GM21528 (cell line): ENCODE measurements at regions not wholly inside any gene's neighbourhood (a gene's known extent, or its start where the extent isn't known, plus 50 kb on each side); places are given as distances from the start of the nearest gene placed in this dataset.

Experiments
- ATAC-seq: cut with Tn5 transposase; IDR thresholded peaks from one replicate; pipeline ENCODE4 v1.9.1; 2021; ENCODE audit warnings: mild to moderate bottlenecking, moderate library complexity; ENCODE audit not compliant: unreplicated experiment, low FRiP score

DNA sequence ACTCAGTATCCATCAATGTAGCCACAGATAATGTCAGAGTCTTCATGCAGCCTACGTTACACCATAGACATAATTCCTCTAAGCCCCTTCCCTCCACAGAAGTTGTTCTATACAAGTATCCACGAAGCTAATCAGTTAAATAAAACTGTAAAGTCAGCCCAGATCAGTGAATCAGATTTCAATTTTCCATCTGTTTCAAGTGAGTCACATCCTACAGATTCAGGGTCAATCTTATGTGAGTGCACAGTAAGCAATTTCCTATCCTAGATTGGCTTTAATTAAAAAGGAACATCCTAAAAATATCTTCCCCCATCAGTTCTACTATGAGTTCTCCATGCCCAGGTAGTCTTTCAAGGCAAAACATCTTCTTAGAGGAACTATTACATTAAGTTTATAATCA lies 402.5 kb downstream of the EFNA5 start:
- no peak for ATAC-seq

- no peak for ATAC-seq
Observed at GRCh38 chr5:107266100-107266499, 404.6 kb downstream of the EFNA5 start.

DNA sequence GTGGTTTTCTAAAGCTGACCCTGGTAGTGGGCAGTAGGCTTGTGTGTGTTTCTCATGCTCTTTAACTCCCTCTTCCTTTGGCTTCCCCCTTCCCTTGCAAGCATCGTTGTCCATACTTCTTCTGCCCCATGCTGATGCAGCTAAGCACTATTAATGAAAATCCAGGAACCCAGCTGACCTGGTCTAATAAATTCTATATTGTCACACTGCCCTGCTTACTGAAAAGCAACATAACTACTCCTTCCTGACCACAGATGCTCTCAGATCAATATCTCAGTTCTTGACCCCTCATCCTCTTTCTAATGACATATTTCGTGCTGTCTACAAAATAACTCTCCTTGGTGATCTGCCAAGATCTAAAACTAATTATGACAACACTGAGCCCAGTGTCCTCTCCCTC lies 405.5 kb downstream of the EFNA5 start:
- no peak for ATAC-seq

DNA sequence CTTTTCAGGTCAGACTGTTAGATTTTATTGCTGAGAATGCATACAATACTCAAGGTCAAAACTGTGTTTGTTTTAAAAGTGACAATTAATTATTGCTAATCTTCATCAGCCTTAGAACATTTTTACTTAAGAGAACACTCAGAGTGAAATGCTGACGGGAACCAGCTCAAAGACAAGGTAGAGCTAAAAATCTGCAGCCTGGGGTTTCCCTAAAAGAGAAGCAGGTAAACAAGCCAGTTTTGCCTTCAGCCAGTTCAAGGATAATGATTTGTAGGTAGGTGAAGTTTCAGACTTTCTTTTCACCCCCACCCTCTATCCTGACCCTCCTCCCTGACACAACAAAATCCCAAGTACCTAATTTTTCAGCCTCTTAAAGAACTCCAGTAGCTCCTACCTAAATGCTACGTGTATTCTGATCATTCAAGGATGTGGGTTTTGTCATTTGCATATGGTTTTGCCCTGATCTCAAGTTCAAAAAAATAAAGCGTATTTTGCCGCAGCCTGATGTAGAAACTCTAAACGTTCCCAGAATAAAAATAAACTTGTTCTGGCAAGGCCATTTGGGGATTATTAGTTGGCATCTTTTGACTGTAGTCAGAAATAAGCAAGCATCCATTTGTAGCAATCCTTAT lies 407.2 kb downstream of the EFNA5 start:
- ATAC-seq: no peak

GRCh38 chr5:107257885-107258520 lies 412.7 kb downstream of the EFNA5 start:
- no peak for ATAC-seq

- no peak for ATAC-seq
Observed at GRCh38 chr5:107254902-107255234, 415.9 kb downstream of the EFNA5 start.

DNA sequence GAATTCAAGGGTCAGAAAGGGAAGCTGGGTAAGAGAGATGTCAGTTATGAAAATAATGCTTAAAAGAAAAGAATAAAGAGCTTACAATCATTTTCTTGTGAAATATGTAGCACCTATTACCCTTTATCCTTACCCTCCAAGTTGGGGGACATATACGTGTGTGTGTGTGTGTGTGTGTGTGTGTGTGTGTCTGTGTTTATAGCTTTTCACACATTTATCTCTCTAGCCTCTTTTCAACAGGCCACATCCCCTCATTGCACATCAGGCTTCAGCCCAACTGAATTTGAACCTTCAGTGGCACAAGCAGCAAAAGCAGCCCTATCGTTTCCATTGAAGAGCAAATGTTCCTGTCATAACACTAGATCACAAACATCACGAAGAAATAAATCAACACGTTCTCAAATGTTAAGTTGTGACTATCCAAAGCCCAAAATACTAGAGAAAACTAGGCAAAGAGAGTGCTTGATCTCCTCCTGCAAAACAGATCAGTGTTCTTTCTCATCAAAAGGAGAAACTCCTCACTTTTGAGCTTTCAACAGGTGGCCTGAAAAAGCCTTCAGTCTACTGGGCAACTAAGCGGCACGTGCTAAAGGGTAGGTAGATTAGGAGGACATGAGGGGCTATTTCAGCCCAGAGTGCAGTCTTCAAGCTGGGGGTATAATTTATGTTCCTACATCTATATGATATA lies 416.4 kb downstream of the EFNA5 start:
- no peak for ATAC-seq

- no peak for ATAC-seq
Observed at GRCh38 chr5:107253246-107253645, 417.5 kb downstream of the EFNA5 start.

DNA sequence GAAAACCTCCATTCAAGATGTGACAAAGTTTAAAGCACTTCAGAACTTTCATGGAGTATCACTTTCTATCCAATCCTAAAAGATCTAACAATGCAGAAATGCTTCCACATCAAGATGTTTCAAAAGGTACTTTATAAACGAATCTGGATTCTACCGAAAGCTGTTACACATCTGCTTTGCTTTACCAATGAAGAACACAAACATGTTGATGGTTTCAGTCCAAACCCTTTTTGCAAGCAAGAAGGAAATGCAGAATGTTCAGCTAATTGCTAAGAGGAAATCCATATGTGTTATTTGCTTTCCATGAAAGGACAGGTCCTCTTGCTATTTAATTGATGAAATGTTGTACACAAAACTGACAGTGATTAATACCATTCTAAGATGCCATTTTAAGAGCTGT lies 419.6 kb downstream of the EFNA5 start:
- ATAC-seq: no peak

DNA sequence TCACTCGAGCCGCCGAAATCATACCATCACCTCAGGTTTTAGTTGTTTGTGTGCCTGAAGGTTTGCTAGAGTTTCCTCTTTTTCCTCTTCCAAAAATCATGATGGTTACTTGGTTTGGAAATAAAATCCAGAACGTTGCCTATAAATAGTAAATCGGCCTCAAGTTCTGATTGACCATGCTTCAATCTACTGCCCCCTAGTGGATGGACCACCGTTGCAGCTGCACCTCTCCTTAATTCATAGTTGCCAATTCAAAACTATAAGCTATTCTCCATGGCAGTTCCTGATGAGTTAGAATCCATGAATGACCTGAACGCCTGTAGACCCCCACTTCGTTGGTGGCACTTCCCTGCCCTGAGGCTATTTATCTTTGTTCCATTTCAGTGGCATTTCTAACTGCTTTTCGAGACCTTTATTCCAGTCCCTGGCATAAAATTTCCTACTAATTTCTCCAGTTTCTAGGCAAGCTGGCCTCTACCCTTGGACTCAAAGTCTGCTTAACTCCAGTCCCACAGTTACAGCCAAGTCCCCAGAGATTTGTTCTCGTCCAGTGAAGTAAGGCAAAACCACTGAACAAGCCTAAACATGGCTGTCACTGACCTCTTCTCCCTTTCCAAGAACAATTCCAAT lies 422.6 kb downstream of the EFNA5 start:
- no peak for ATAC-seq

GRCh38 chr5:107247427-107247826 lies 423.3 kb downstream of the EFNA5 start:
- ATAC-seq: no peak

GRCh38 chr5:107243220-107243579 lies 427.5 kb downstream of the EFNA5 start:
- ATAC-seq: no peak

DNA sequence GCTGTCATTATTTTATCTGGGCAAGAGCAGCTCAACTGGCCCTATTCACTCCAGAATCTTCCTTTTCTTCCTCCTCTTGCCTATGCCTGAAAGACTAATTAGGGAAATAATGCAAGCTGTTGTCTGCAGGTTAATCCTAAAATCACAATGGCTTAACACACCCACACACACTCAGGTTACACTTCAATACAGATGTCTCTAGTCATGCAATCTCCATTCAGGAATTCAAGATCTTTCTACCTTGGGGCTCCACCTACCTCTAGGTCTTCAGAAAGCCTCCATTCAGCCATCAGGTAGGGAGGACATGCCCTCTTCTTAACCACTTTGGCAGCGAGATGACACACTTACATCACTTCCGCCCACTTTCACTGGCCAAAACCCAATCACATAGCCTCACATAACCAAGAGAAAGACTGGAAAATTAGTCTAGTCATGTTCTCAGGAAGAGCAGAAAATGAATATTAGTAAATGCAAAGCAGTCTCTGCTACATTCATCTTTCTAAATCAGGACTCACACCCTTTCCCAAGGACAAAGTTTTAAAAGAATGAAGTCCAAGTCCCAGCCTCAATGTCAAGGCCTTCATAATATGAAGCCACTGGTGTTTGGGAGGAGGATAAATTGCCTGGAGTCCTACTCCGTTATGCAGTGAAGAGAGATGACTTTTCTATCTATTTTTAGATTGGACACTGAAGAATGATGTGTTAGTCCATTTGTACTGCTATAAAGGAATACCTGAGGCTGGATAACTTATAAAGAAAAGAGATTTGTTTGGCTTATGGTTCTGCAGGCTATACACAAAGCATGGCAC lies 428.1 kb downstream of the EFNA5 start:
- no peak for ATAC-seq

- ATAC-seq: no peak
Observed at GRCh38 chr5:107241841-107242240, 428.9 kb downstream of the EFNA5 start.

DNA sequence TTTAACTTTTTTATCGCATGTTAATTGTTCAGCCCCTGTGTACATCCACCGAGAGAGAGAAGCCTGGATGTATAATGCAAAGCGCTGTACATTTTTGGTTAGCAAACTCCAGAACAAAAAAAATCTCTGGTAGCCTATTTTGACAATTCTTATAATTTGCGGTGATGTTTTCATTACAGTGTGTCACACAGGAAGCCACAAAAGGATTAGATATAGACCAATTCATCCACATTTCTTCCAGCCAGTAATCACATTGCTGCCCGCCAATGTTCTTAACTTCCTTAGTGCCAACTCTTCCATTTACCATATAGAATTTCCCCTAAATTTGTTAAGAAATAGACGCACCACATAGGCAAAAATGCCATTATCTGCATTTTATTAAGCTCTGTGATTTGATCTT lies 435.6 kb downstream of the EFNA5 start:
- no peak for ATAC-seq

DNA sequence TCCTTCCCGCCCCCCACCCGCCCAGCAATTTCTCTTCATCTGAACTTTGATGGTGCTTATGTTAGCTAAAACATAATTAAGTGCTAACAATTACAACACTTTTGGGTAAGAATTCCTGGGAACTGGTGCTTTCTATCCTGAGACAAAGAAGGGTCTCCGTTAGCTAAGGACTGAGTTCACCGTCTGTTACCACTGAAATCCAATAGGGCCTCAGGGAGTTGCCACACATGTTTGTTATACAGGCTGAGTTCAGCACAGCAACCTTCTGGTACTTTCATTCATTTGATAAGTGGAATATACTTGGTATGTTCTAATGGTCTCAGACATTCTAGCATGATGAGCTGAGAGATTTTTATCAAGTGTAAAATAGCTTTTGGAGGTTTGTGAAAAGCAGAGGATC lies 437.9 kb downstream of the EFNA5 start:
- ATAC-seq: no peak

DNA sequence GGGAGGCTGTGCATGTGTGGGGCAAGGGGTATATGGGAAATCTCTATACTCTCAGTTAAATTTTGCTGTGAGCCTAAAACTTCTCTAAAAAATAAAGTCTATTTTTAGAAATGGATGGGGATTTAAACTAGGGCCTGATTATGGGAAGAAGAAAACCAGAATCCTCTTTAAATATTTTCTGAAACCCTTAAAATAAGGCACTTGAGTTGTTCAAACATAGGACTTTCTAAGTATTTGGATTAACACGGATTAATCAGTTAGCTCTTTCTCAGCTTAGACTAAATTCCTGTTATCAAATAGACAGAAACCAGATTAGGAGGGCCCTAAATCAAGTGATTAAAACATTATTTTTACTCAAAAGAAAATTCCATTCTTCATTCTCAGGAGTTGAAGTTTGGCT lies 438.4 kb downstream of the EFNA5 start:
- ATAC-seq: no peak

DNA sequence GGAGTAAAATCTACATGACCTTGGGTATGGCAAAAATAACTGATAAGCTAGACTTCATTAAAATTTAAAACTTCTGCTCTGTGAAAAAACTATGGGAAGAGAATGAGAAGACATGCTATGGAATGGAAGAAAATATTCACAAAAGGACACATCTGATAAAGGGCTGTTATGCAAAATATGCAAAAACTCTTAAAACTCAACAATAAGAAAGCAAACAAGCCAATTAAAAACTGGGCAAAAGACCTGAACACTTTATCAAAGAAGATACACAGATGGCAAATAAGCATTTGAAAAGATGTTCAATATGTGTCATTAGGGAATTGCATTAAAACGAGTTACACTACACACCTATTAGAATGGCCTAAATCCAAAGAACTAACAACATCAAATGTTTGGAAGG lies 439.5 kb downstream of the EFNA5 start:
- ATAC-seq: no peak

GRCh38 chr5:107230367-107230766 lies 440.4 kb downstream of the EFNA5 start:
- ATAC-seq: no peak

DNA sequence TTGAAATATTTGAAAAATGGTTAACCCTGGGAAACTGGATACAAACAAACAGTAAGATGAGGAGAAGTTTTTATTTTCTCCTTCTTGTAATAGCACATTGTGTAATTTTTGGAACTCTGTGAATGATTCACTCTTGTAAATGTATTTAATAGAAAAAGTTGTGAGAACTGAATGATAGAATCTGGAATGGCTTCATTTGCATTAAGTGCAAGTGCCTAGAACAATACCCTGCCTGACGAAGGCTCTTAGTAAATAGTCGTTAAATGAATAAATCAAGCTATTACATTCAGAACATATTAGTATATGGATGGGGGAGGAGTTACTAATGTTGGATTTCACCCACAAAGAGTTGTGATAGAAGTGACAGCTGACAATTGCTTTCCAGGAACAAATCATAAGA lies 442.5 kb downstream of the EFNA5 start:
- ATAC-seq: no peak

GRCh38 chr5:107224272-107224671 lies 446.5 kb downstream of the EFNA5 start:
- no peak for ATAC-seq
